HCT116 (cell line): ENCODE measurements at regions not wholly inside any gene's neighbourhood (a gene's known extent, or its start where the extent isn't known, plus 50 kb on each side); places are given as distances from the start of the nearest gene placed in this dataset.

Source experiments
- ATAC-seq: fragments of 200-7000 bp; cut with Tn5 transposase; 2 replicates; pipeline ENCODE4 v1.9.1; 2020; ENCODE audit warnings: mild to moderate bottlenecking, moderate library complexity
- BruUV-seq: library from RNA; stranded (reverse); fragments of 400-500 nt; replicated peaks from 2 replicates; lab custom pipeline; 2021; lab: Mats Ljungman, UMichigan
- CTCF ChIA-PET: fragments of 300-600 bp; sonication (Branson Sonifier 250); formaldehyde crosslinking; loops from one replicate; lab custom pipeline; 2021; ENCODE audit warnings: antibody characterized with exemption; lab: Charles Lee
- POLR2A ChIA-PET: fragments of 300-600, 350-600 bp; sonication (Branson Sonifier 250); formaldehyde crosslinking; loops from one replicate; lab custom pipeline; 2021; ENCODE audit warnings: antibody characterized with exemption; lab: Charles Lee
- RAD21 ChIA-PET, 2 experiments: fragments of 300-600 bp; sonication (Branson Sonifier 250); formaldehyde crosslinking; loops; one replicate each; lab custom pipeline; 2023; ENCODE audit warnings: low total read pairs in 2 of 2; ENCODE audit not compliant: uncharacterized antibody in 2 of 2, unreplicated experiment in 2 of 2, low non-redundant PET in 1 of 2; lab: Charles Lee
- DNase-seq: peaks from one replicate; pipeline ENCODE4 v3.0.0-alpha.2; 2010; ENCODE audit warnings: low read depth, low spot score
- H2AFZ ChIP-seq: fragments of 200-600 bp; shearing (Covaris generic), sonication (generic); 2 replicates; pipeline ENCODE4 v1.6.1; 2017; ENCODE audit warnings: low read depth, mixed run types, mixed read lengths, antibody characterized with exemption, low read length; ENCODE audit not compliant: poor library complexity, severe bottlenecking
- H3K27ac ChIP-seq: 2 replicates; pipeline ENCODE4 v1.5.1; 2012; ENCODE audit warnings: low read depth, low read length
- H3K27me3 ChIP-seq: fragments of 200-600 bp; sonication (generic); 2 replicates; pipeline ENCODE4 v1.6.1; 2016; ENCODE audit warnings: mixed run types, low read length, mixed read lengths; ENCODE audit not compliant: insufficient read depth
- H3K36me3 ChIP-seq, 2 experiments: fragments of 200-500 bp in 1 of 2; fragments of 200-600 bp in 1 of 2; sonication (Bioruptor generic) in 1 of 2; sonication (generic) in 1 of 2; 2 replicates each; pipeline versions ENCODE4 v1.5.1 to v1.6.1; 2014 to 2016; ENCODE audit warnings: low read length in 2 of 2, inconsistent platforms in 1 of 2, mixed read lengths in 1 of 2, mixed run types in 1 of 2; ENCODE audit not compliant: insufficient read depth in 2 of 2, control insufficient read depth in 1 of 2
- H3K4me1 ChIP-seq, 2 experiments: fragments of 200-600 bp in 1 of 2; sonication (generic) in 1 of 2; 2 replicates each; pipeline versions ENCODE4 v1.5.1 to v1.6.1; 2012 to 2017; ENCODE audit warnings: low read length in 2 of 2, inconsistent platforms in 1 of 2, mild to moderate bottlenecking in 1 of 2, mixed read lengths in 1 of 2, mixed run types in 1 of 2, moderate library complexity in 1 of 2; ENCODE audit not compliant: insufficient read depth in 2 of 2, control insufficient read depth in 1 of 2
- H3K4me2 ChIP-seq: fragments of 200-600 bp; sonication (generic); 2 replicates; pipeline ENCODE4 v1.6.1; 2017; ENCODE audit warnings: mixed run types, low read length, mixed read lengths
- H3K4me3 ChIP-seq, 2 experiments: fragments of 200-600 bp in 1 of 2; sonication (generic) in 1 of 2; replicated peaks in 1 of 2; 2 replicates each; pipeline ENCODE4 v1.5.1; 2011 to 2016; ENCODE audit warnings: low read length in 2 of 2, control low read depth in 1 of 2, low read depth in 1 of 2, mild to moderate bottlenecking in 1 of 2, mixed read lengths in 1 of 2, mixed run types in 1 of 2
- H3K79me2 ChIP-seq: fragments of 200-600 bp; sonication (generic); 2 replicates; pipeline ENCODE4 v1.6.1; 2017; ENCODE audit warnings: mild to moderate bottlenecking, mixed run types, low read length, moderate library complexity, mixed read lengths; ENCODE audit not compliant: insufficient read depth
- H3K9ac ChIP-seq: fragments of 200-600 bp; sonication (generic); 2 replicates; pipeline ENCODE4 v1.6.1; 2016; ENCODE audit warnings: low read length, mixed read lengths
- H3K9me2 ChIP-seq: fragments of 200-600 bp; sonication (generic), shearing (Covaris generic); 2 replicates; pipeline ENCODE4 v1.6.1; 2017; ENCODE audit warnings: mixed run types, mild to moderate bottlenecking, moderate library complexity; ENCODE audit not compliant: insufficient read depth
- H3K9me3 ChIP-seq, 2 experiments: fragments of 200-500 bp in 1 of 2; fragments of 200-600 bp in 1 of 2; sonication (Bioruptor generic) in 1 of 2; sonication (generic) in 1 of 2; 2 replicates each; pipeline ENCODE4 v1.6.1; 2014 to 2017; ENCODE audit warnings: low read length in 2 of 2, mixed read lengths in 2 of 2, inconsistent platforms in 1 of 2, low read depth in 1 of 2, mild to moderate bottlenecking in 1 of 2, mixed run types in 1 of 2, moderate library complexity in 1 of 2; ENCODE audit not compliant: control insufficient read depth in 1 of 2, insufficient read depth in 1 of 2
- H4K20me1 ChIP-seq: fragments of 200-600 bp; sonication (generic), shearing (Covaris generic); 2 replicates; pipeline ENCODE4 v1.6.1; 2017; ENCODE audit warnings: mixed run types, mild to moderate bottlenecking, moderate library complexity; ENCODE audit not compliant: insufficient read depth
- ATF3 ChIP-seq: IDR thresholded peaks from 2 replicates; pipeline ENCODE4 v1.6.1; 2012
- CBX3 ChIP-seq: IDR thresholded peaks from 2 replicates; pipeline ENCODE4 v1.6.1; 2012; ENCODE audit warnings: low read depth
- CEBPB ChIP-seq: IDR thresholded peaks from 2 replicates; pipeline ENCODE4 v1.6.1; 2012; ENCODE audit warnings: low read depth
- CTCF ChIP-seq, 3 experiments: fragments of 200-600 bp in 1 of 3; sonication (generic) in 1 of 3; IDR thresholded peaks in 2 of 3; conservative IDR thresholded peaks in 1 of 3; 2 replicates each; pipeline ENCODE4 v1.5.1; 2012 to 2017; ENCODE audit warnings: low read depth in 2 of 3, low read length in 2 of 3, antibody characterized with exemption in 1 of 3, borderline replicate concordance in 1 of 3, control low read depth in 1 of 3, mild to moderate bottlenecking in 1 of 3, mixed read lengths in 1 of 3, mixed run types in 1 of 3, moderate library complexity in 1 of 3; ENCODE audit not compliant: insufficient read depth in 1 of 3
- EGR1 ChIP-seq: IDR thresholded peaks from 2 replicates; pipeline ENCODE4 v1.6.1; 2012; ENCODE audit warnings: low read depth
- ELF1 ChIP-seq: IDR thresholded peaks from 2 replicates; pipeline ENCODE4 v1.6.1; 2012; ENCODE audit warnings: low read depth, borderline replicate concordance
- EZH2 ChIP-seq: fragments of 200-600 bp; sonication (generic); IDR thresholded peaks from 2 replicates; pipeline ENCODE4 v1.6.1; 2017; ENCODE audit warnings: antibody characterized with exemption, mixed run types
- EZH2phosphoT487 ChIP-seq: fragments of 200-600 bp; IDR thresholded peaks from 2 replicates; pipeline ENCODE4 v1.6.1; 2018; ENCODE audit warnings: antibody characterized with exemption, borderline replicate concordance
- MAX ChIP-seq: IDR thresholded peaks from 2 replicates; pipeline ENCODE4 v1.6.1; 2012
- POLR2A ChIP-seq: IDR thresholded peaks from 2 replicates; pipeline ENCODE4 v1.7.0; 2011; ENCODE audit warnings: borderline replicate concordance; ENCODE audit not compliant: insufficient read depth, insufficient read length; ENCODE audit errors: extremely low read depth
- POLR2AphosphoS5 ChIP-seq: IDR thresholded peaks from 2 replicates; pipeline ENCODE4 v1.6.1; 2011; ENCODE audit warnings: mild to moderate bottlenecking, low read depth, low read length, moderate library complexity
- RAD21 ChIP-seq: IDR thresholded peaks from 2 replicates; pipeline ENCODE4 v1.6.1; 2012; ENCODE audit warnings: low read depth, mild to moderate bottlenecking
- REST ChIP-seq: IDR thresholded peaks from 2 replicates; pipeline ENCODE4 v1.6.1; 2012; ENCODE audit warnings: low read depth
- SIN3A ChIP-seq: IDR thresholded peaks from 2 replicates; pipeline ENCODE4 v1.6.1; 2012; ENCODE audit warnings: low read depth
- SP1 ChIP-seq: IDR thresholded peaks from 2 replicates; pipeline ENCODE4 v1.6.1; 2012; ENCODE audit warnings: low read depth
- SRF ChIP-seq: IDR thresholded peaks from 2 replicates; pipeline ENCODE4 v1.6.1; 2012; ENCODE audit warnings: low read depth
- TCF7L2 ChIP-seq: IDR thresholded peaks from 2 replicates; pipeline ENCODE4 v1.7.0; 2011; ENCODE audit warnings: borderline replicate concordance, inconsistent platforms; ENCODE audit not compliant: insufficient read depth, insufficient read length; ENCODE audit errors: extremely low read depth
- ZFX ChIP-seq: fragments of 450-650 bp; IDR thresholded peaks from 2 replicates; pipeline ENCODE4 v1.6.1; 2017
- intact Hi-C: fragments of 100-400 bp; cut with micrococcal nuclease; formaldehyde crosslinking; loops from 2 replicates; pipeline ENCODE4 v1.10.0; 2022
- TF ChIP-seq, protein P1 (sequence below): IDR thresholded peaks from 2 replicates; pipeline ENCODE4 v1.6.1; 2011; ENCODE audit warnings: mild to moderate bottlenecking, low read length, moderate library complexity; ENCODE audit not compliant: insufficient replicate concordance; ENCODE audit errors: extremely low read depth

DNA sequence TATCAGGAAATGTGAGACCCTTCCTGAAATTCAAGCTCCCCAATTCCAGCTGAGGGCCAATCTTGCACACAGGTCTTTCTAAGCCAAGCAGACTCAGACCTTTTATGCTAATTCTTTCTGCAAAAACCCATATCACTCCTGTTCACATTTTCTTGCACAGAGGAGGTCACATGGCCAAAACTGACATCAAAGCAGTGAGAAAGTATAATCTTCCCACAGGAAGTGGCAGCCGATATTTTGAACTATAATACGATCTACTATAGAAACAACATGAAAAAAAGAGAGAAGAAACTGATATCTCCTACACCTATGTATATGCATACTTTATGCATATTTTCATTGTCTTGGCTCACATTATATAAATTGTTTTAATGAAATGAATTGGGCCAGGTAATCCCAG, 132.9 kb upstream of the SSTR1 start:
- Histone ChIP-seq H3K27me3 (no peaks in the 10 kb centered on the region), H3K9ac (no peak overlapping the region), H3K79me2 (no peaks in the 10 kb centered on the region), H3K36me3 (no peaks in the 10 kb centered on the region), H4K20me1 (no peaks in the 10 kb centered on the region), H2AFZ (no peak overlapping the region), H3K4me3 (no peak overlapping the region), H3K4me1 (no peaks in the 10 kb centered on the region), H3K4me2 (no peak overlapping the region), H3K9me3 (no peaks in the 10 kb centered on the region), H3K27ac (no peak overlapping the region), H3K9me2 (no peaks in the 10 kb centered on the region)
- no peak for DNase-seq
- BruUV-seq, result no TSS peak
- ATAC-seq, result no peak
- POLR2A ChIA-PET, result no interaction called here
- RAD21 ChIA-PET, result no interaction called here
- TF ChIP-seq ATF3 (no peak), EZH2phosphoT487 (no peak), EZH2 (no peak), SP1 (no peak), CEBPB (no peak), EGR1 (no peak), POLR2AphosphoS5 (no peak), ZFX (no peak), TCF7L2 (no peak), MAX (no peak), CTCF (IDR thresholded peaks at IDR 0.05 in 2 of 3, conservative IDR thresholded peaks at IDR 0.05 in 1 of 3; ENCODE audit: borderline replicate concordance in 1 of 3, insufficient read depth in 1 of 3, low read depth in 2 of 3, low read length in 2 of 3) (no peak), SRF (no peak), SIN3A (no peak), CBX3 (no peak), POLR2A (no peak), ELF1 (no peak), RAD21 (no peak), REST (no peak)
- TF ChIP-seq, protein P1, sequence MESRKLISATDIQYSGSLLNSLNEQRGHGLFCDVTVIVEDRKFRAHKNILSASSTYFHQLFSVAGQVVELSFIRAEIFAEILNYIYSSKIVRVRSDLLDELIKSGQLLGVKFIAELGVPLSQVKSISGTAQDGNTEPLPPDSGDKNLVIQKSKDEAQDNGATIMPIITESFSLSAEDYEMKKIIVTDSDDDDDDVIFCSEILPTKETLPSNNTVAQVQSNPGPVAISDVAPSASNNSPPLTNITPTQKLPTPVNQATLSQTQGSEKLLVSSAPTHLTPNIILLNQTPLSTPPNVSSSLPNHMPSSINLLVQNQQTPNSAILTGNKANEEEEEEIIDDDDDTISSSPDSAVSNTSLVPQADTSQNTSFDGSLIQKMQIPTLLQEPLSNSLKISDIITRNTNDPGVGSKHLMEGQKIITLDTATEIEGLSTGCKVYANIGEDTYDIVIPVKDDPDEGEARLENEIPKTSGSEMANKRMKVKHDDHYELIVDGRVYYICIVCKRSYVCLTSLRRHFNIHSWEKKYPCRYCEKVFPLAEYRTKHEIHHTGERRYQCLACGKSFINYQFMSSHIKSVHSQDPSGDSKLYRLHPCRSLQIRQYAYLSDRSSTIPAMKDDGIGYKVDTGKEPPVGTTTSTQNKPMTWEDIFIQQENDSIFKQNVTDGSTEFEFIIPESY, result no peak
- intact Hi-C loops, result no loop called here
- CTCF ChIA-PET, result no interaction called here
